DOHH2 (cell line): ENCODE measurements at regions not wholly inside any gene's neighbourhood (a gene's known extent, or its start where the extent isn't known, plus 50 kb on each side); places are given as distances from the start of the nearest gene placed in this dataset.

Experiments used
- EZH2phosphoT487 ChIP-seq: fragments of 200-600 bp; sonication (generic); IDR thresholded peaks from 2 replicates; pipeline ENCODE4 v1.6.1; 2017; ENCODE audit warnings: borderline replicate concordance, mild to moderate bottlenecking, antibody characterized with exemption, low read length, moderate library complexity, mixed read lengths
- TF ChIP-seq, protein P1 (sequence below): fragments of 200-600 bp; sonication (generic); IDR thresholded peaks from one replicate; pipeline ENCODE4 v1.5.1; 2014; ENCODE audit warnings: antibody characterized with exemption, mild to moderate bottlenecking, low read depth, low read length; ENCODE audit not compliant: poor library complexity, severe bottlenecking

DNA sequence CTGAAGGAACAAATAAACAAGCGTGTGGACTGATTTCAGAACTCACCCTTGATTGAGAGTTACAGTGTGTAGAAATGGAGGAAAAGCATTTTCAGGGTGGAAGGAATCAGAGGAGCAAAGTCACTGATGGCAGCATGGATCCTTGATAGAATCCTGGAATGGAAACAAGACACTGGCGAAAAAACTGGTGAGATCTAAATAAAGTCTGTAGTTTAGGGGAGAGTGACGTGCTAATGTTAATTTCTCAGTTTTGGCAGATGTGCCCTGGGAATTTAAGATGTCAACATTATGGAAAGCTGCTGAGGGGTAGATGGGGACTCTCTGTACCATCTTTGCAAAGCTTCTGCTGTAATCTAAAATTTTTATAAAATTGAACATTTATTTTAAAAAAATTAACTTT lies 378.0 kb downstream of the UQCRFS1 start:
- TF ChIP-seq, protein P1, sequence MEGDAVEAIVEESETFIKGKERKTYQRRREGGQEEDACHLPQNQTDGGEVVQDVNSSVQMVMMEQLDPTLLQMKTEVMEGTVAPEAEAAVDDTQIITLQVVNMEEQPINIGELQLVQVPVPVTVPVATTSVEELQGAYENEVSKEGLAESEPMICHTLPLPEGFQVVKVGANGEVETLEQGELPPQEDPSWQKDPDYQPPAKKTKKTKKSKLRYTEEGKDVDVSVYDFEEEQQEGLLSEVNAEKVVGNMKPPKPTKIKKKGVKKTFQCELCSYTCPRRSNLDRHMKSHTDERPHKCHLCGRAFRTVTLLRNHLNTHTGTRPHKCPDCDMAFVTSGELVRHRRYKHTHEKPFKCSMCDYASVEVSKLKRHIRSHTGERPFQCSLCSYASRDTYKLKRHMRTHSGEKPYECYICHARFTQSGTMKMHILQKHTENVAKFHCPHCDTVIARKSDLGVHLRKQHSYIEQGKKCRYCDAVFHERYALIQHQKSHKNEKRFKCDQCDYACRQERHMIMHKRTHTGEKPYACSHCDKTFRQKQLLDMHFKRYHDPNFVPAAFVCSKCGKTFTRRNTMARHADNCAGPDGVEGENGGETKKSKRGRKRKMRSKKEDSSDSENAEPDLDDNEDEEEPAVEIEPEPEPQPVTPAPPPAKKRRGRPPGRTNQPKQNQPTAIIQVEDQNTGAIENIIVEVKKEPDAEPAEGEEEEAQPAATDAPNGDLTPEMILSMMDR: no peak
- TF ChIP-seq EZH2phosphoT487: no peak
